Mucosa of descending colon (tissue), 3 donors: ENCODE measurements at regions not wholly inside any gene's neighbourhood (a gene's known extent, or its start where the extent isn't known, plus 50 kb on each side); places are given as distances from the start of the nearest gene placed in this dataset.
"Not testable (repeated sequence)": the region's sequence is repeated elsewhere in the genome, so short reads cannot be mapped to it uniquely, and the experiment has no call there.

Source experiments
- ATAC-seq: fragments of 200-7000 bp; cut with Tn5 transposase; one replicate; pipeline ENCODE4 v1.9.1; 2020; ENCODE audit warnings: mild to moderate bottlenecking, moderate library complexity
- DNase-seq, 3 donors: peaks; one replicate each; pipeline ENCODE4 v3.0.0-alpha.2; 2020
- H3K36me3 ChIP-seq: fragments of 200-600 bp; one replicate; pipeline ENCODE4 v1.8.0; 2021; ENCODE audit warnings: low read depth, mild to moderate bottlenecking
- H3K4me1 ChIP-seq: fragments of 200-600 bp; one replicate; pipeline ENCODE4 v1.8.0; 2021; ENCODE audit warnings: low read depth, mild to moderate bottlenecking
- H3K4me3 ChIP-seq: fragments of 200-600 bp; one replicate; pipeline ENCODE4 v1.8.0; 2021; ENCODE audit warnings: mild to moderate bottlenecking
- H3K9me3 ChIP-seq: fragments of 200-600 bp; one replicate; pipeline ENCODE4 v1.8.0; 2021; ENCODE audit warnings: mild to moderate bottlenecking
- CTCF ChIP-seq: fragments of 200-600 bp; IDR thresholded peaks from one replicate; pipeline ENCODE4 v1.8.0; 2022; ENCODE audit warnings: antibody characterized with exemption, mild to moderate bottlenecking
- intact Hi-C, 2 donors: fragments of 100-400 bp; cut with DNase I in 1 of 2; cut with micrococcal nuclease in 1 of 2; formaldehyde crosslinking; loops; one replicate each; pipeline versions ENCODE4 v1.11.0 to v1.11.1; 2022; cut with DNase I, micrococcal nuclease
- donor health status: DM: no; HTN: no; CAD: no; lungs with moderate emphysema.
- donor health status: DM: no; HTN: no; CAD: no.
- donor health status: DM: no; HTN: yes; CAD: no.

GRCh38 chr6:57821325-57821724, 503.9 kb downstream of the PRIM2 start:
- H3K9me3 ChIP-seq, H3K36me3 ChIP-seq, H3K4me3 ChIP-seq, intact Hi-C loops, DNase-seq, ATAC-seq, H3K4me1 ChIP-seq: not testable (repeated sequence)

GRCh38 chr6:57822448-57822847, 505.0 kb downstream of the PRIM2 start:
- H3K36me3 ChIP-seq, H3K4me3 ChIP-seq, H3K9me3 ChIP-seq, ATAC-seq, intact Hi-C loops, DNase-seq, H3K4me1 ChIP-seq: not testable (repeated sequence)

- H3K4me1 ChIP-seq, result no peaks in the 10 kb centered on the region
- no peak overlapping the region for H3K4me3 ChIP-seq
- no peaks in the 10 kb centered on the region for H3K36me3 ChIP-seq
- TF ChIP-seq CTCF, result no peak
- intact Hi-C loops, result no loop called here
- no peaks in the 10 kb centered on the region for H3K9me3 ChIP-seq
- DNase-seq, result no peak
- no peak for ATAC-seq
These were observed 505.5 kb downstream of the PRIM2 start for GRCh38 chr6:57822896-57823358.

GRCh38 chr6:57837622-57838209, 520.3 kb downstream of the PRIM2 start:
- H3K4me1 ChIP-seq, H3K36me3 ChIP-seq, DNase-seq, ATAC-seq, H3K4me3 ChIP-seq, intact Hi-C loops, H3K9me3 ChIP-seq: not testable (repeated sequence)

- ATAC-seq, H3K9me3 ChIP-seq, intact Hi-C loops, H3K36me3 ChIP-seq, H3K4me3 ChIP-seq, DNase-seq, H3K4me1 ChIP-seq: not testable (repeated sequence)
These were observed 524.1 kb downstream of the PRIM2 start for GRCh38 chr6:57841551-57841950.

GRCh38 chr6:57853745-57854407, 536.4 kb downstream of the PRIM2 start:
- ATAC-seq, H3K4me1 ChIP-seq, H3K4me3 ChIP-seq, H3K36me3 ChIP-seq, DNase-seq, intact Hi-C loops, H3K9me3 ChIP-seq: not testable (repeated sequence)

GRCh38 chr6:57860481-57861315, 543.3 kb downstream of the PRIM2 start:
- DNase-seq, intact Hi-C loops, H3K36me3 ChIP-seq, ATAC-seq, H3K4me3 ChIP-seq, H3K9me3 ChIP-seq, H3K4me1 ChIP-seq: not testable (repeated sequence)

- H3K4me1 ChIP-seq, intact Hi-C loops, H3K4me3 ChIP-seq, H3K36me3 ChIP-seq, ATAC-seq, DNase-seq, H3K9me3 ChIP-seq: not testable (repeated sequence)
These were observed 552.7 kb downstream of the PRIM2 start for GRCh38 chr6:57870083-57870482.

GRCh38 chr6:57873424-57873823, 556.0 kb downstream of the PRIM2 start:
- DNase-seq, H3K9me3 ChIP-seq, intact Hi-C loops, H3K36me3 ChIP-seq, ATAC-seq, H3K4me3 ChIP-seq, H3K4me1 ChIP-seq: not testable (repeated sequence)

GRCh38 chr6:57876659-57877058, 559.2 kb downstream of the PRIM2 start:
- H3K36me3 ChIP-seq, intact Hi-C loops, DNase-seq, ATAC-seq, H3K4me1 ChIP-seq, H3K9me3 ChIP-seq, H3K4me3 ChIP-seq: not testable (repeated sequence)

GRCh38 chr6:57877729-57878128, 560.3 kb downstream of the PRIM2 start:
- H3K4me1 ChIP-seq, DNase-seq, H3K4me3 ChIP-seq, H3K9me3 ChIP-seq, H3K36me3 ChIP-seq, intact Hi-C loops, ATAC-seq: not testable (repeated sequence)

GRCh38 chr6:57878792-57879191, 561.4 kb downstream of the PRIM2 start:
- H3K9me3 ChIP-seq, ATAC-seq, H3K36me3 ChIP-seq, H3K4me1 ChIP-seq, DNase-seq, H3K4me3 ChIP-seq, intact Hi-C loops: not testable (repeated sequence)

GRCh38 chr6:57898850-57899249, 581.4 kb downstream of the PRIM2 start:
- DNase-seq, intact Hi-C loops, H3K36me3 ChIP-seq, H3K4me3 ChIP-seq, ATAC-seq, H3K9me3 ChIP-seq, H3K4me1 ChIP-seq: not testable (repeated sequence)
